MM.1S (cell line): ENCODE measurements at regions not wholly inside any gene's neighbourhood (a gene's known extent, or its start where the extent isn't known, plus 50 kb on each side); places are given as distances from the start of the nearest gene placed in this dataset.

Source experiments
- DNase-seq: peaks from one replicate; pipeline ENCODE4 v3.0.0-alpha.2; 2015
- H2AFZ ChIP-seq: fragments of 300-600 bp; sonication (generic); 2 replicates; pipeline ENCODE4 v1.6.0; 2016; ENCODE audit warnings: antibody characterized with exemption, low read length
- H3F3A ChIP-seq: fragments of 300-600 bp; sonication (generic); 2 replicates; pipeline ENCODE4 v1.6.1; 2016; ENCODE audit warnings: mild to moderate bottlenecking, antibody characterized with exemption, low read length, moderate library complexity, mixed read lengths; ENCODE audit not compliant: insufficient read depth
- H3K27ac ChIP-seq: fragments of 300-600 bp; sonication (generic); 2 replicates; pipeline ENCODE4 v1.5.1; 2016; ENCODE audit warnings: mild to moderate bottlenecking, low read length
- H3K27me3 ChIP-seq: fragments of 300-600 bp; sonication (generic); replicated peaks from 2 replicates; pipeline ENCODE4 v1.6.0; 2016; ENCODE audit warnings: low read length; ENCODE audit not compliant: insufficient read depth
- H3K36me3 ChIP-seq: fragments of 300-600 bp; sonication (generic); replicated peaks from 2 replicates; pipeline ENCODE4 v1.6.1; 2016; ENCODE audit warnings: mild to moderate bottlenecking, low read length, mixed read lengths; ENCODE audit not compliant: insufficient read depth
- H3K4me1 ChIP-seq: fragments of 300-600 bp; sonication (generic); 2 replicates; pipeline ENCODE4 v1.6.1; 2016; ENCODE audit warnings: low read length, mixed read lengths
- H3K4me2 ChIP-seq: fragments of 300-600 bp; sonication (generic); 2 replicates; pipeline ENCODE4 v1.6.0; 2016; ENCODE audit warnings: low read depth, low read length
- H3K4me3 ChIP-seq: fragments of 300-600 bp; sonication (generic); 2 replicates; pipeline ENCODE4 v1.5.1; 2016; ENCODE audit warnings: low read length, mixed read lengths
- H3K79me2 ChIP-seq: fragments of 300-600 bp; sonication (generic); 2 replicates; pipeline ENCODE4 v1.6.1; 2016; ENCODE audit warnings: mixed run types, low read length, mixed read lengths
- H3K9ac ChIP-seq: fragments of 300-600 bp; sonication (generic); 2 replicates; pipeline ENCODE4 v1.6.1; 2016; ENCODE audit warnings: low read length, mixed read lengths
- H3K9me2 ChIP-seq: fragments of 300-600 bp; sonication (generic); replicated peaks from 2 replicates; pipeline ENCODE4 v1.6.1; 2016; ENCODE audit warnings: mild to moderate bottlenecking, low read length, mixed read lengths; ENCODE audit not compliant: insufficient read depth
- H3K9me3 ChIP-seq: fragments of 300-600 bp; sonication (generic); replicated peaks from 2 replicates; pipeline ENCODE4 v1.6.1; 2016; ENCODE audit warnings: mild to moderate bottlenecking, low read length, mixed read lengths; ENCODE audit not compliant: insufficient read depth
- H4K20me1 ChIP-seq: fragments of 300-600 bp; sonication (generic); 2 replicates; pipeline ENCODE4 v1.6.1; 2016; ENCODE audit warnings: mild to moderate bottlenecking, low read length, moderate library complexity, mixed read lengths; ENCODE audit not compliant: insufficient read depth
- CTCF ChIP-seq: fragments of 300-600 bp; sonication (generic); IDR thresholded peaks from 2 replicates; pipeline ENCODE4 v1.5.1; 2016; ENCODE audit warnings: antibody characterized with exemption, low read length, mixed read lengths
- EZH2 ChIP-seq: fragments of 300-600 bp; sonication (generic); optimal IDR thresholded peaks from 2 replicates; pipeline ENCODE3; 2017; ENCODE audit warnings: low read depth, mild to moderate bottlenecking, antibody characterized with exemption, low read length, mixed read lengths
- EZH2phosphoT487 ChIP-seq: fragments of 300-600 bp; sonication (generic); IDR thresholded peaks from 2 replicates; pipeline ENCODE4 v1.6.1; 2018; ENCODE audit warnings: antibody characterized with exemption, low read length

- TF ChIP-seq EZH2 (no peak), EZH2phosphoT487 (no peak), CTCF (no peak)
- no peaks in the 10 kb centered on the region for H3K4me1 ChIP-seq
- no peaks in the 10 kb centered on the region for H3K79me2 ChIP-seq
- no peaks in the 10 kb centered on the region for H4K20me1 ChIP-seq
- H3K27ac ChIP-seq, result no peak overlapping the region
- no peak overlapping the region for H3K4me2 ChIP-seq
- DNase-seq, result no peak
- no peaks in the 10 kb centered on the region for H3K36me3 ChIP-seq
- no peak overlapping the region for H2AFZ ChIP-seq
- H3K9ac ChIP-seq, result no peak overlapping the region
- no peak overlapping the region for H3K4me3 ChIP-seq
- no peaks in the 10 kb centered on the region for H3K27me3 ChIP-seq
- H3K9me3 ChIP-seq, result no peaks in the 10 kb centered on the region
- H3F3A ChIP-seq, result no peaks in the 10 kb centered on the region
- no peaks in the 10 kb centered on the region for H3K9me2 ChIP-seq
Observed at GRCh38 chr4:45131020-45131419, 404.7 kb upstream of the GNPDA2 start.

GRCh38 chr4:45122406-45122805, 396.1 kb upstream of the GNPDA2 start:
- Histone ChIP-seq H2AFZ (no peak overlapping the region), H3K27ac (no peak overlapping the region), H3K9ac (no peak overlapping the region), H3K4me2 (no peak overlapping the region), H4K20me1 (no peaks in the 10 kb centered on the region), H3K36me3 (no peaks in the 10 kb centered on the region), H3K9me3 (no peaks in the 10 kb centered on the region), H3K4me3 (no peak overlapping the region), H3F3A (no peaks in the 10 kb centered on the region; the same call in 1 of the 2 replicates), H3K4me1 (peaks cover 18% of the 10 kb centered on the region), H3K79me2 (no peaks in the 10 kb centered on the region), H3K27me3 (no peaks in the 10 kb centered on the region), H3K9me2 (no peaks in the 10 kb centered on the region)
- TF ChIP-seq EZH2 (no peak), EZH2phosphoT487 (no peak), CTCF (no peak)
- DNase-seq, result no peak

- DNase-seq, result no peak
- no peaks in the 10 kb centered on the region for H3K79me2 ChIP-seq
- no peaks in the 10 kb centered on the region for H3K9me2 ChIP-seq
- no peaks in the 10 kb centered on the region for H3K9me3 ChIP-seq
- no peak overlapping the region for H3K4me2 ChIP-seq
- no peaks in the 10 kb centered on the region for H3K27me3 ChIP-seq
- TF ChIP-seq EZH2 (no peak), EZH2phosphoT487 (no peak)
- H3K4me3 ChIP-seq, result no peak overlapping the region
- no peaks in the 10 kb centered on the region for H4K20me1 ChIP-seq
- H3K9ac ChIP-seq, result no peak overlapping the region
- H3K27ac ChIP-seq, result peak overlapping the region; percentile 87; the same call in 1 of the 2 replicates
- no peaks in the 10 kb centered on the region; the same call in 1 of the 2 replicates for H3F3A ChIP-seq
- H3K36me3 ChIP-seq, result no peaks in the 10 kb centered on the region
- no peak overlapping the region for H2AFZ ChIP-seq
- peaks cover 18% of the 10 kb centered on the region for H3K4me1 ChIP-seq
Observed at GRCh38 chr4:45121426-45121975, 395.1 kb upstream of the GNPDA2 start.

GRCh38 chr4:45120163-45120562, 393.8 kb upstream of the GNPDA2 start:
- peak; percentile 89 for DNase-seq
- peak overlapping the region; percentile 87 for H3K27ac ChIP-seq
- peak overlapping the region; percentile 37 for H3K4me3 ChIP-seq
- H3K9ac ChIP-seq, result peak overlapping the region; percentile 66
- H3F3A ChIP-seq, result no peaks in the 10 kb centered on the region; the same call in 1 of the 2 replicates
- no peaks in the 10 kb centered on the region for H3K27me3 ChIP-seq
- no peaks in the 10 kb centered on the region for H3K9me3 ChIP-seq
- peaks cover 18% of the 10 kb centered on the region for H3K4me1 ChIP-seq
- no peaks in the 10 kb centered on the region for H3K79me2 ChIP-seq
- TF ChIP-seq EZH2phosphoT487 (no peak), CTCF (no peak), EZH2 (no peak)
- peak overlapping the region; percentile 67 for H2AFZ ChIP-seq
- H3K9me2 ChIP-seq, result no peaks in the 10 kb centered on the region
- no peaks in the 10 kb centered on the region for H3K36me3 ChIP-seq
- H4K20me1 ChIP-seq, result no peaks in the 10 kb centered on the region
- peak overlapping the region; percentile 83 for H3K4me2 ChIP-seq
